T-helper 2 cell treated with Interferon-gamma antibody and Interleukin-4, amounts not matched to agents 5 μg/mL and 100 μg/mL, for 36 hours (primary cell): ENCODE measurements at regions not wholly inside any gene's neighbourhood (a gene's known extent, or its start where the extent isn't known, plus 50 kb on each side); places are given as distances from the start of the nearest gene placed in this dataset.

ENCODE experiments used
- DNase-seq: peaks from one replicate; pipeline ENCODE4 v3.0.0; 2021; ENCODE audit warnings: low spot score
- H3K27ac Mint-ChIP-seq: one replicate; pipeline ENCODE4 v1.8.0; 2021; ENCODE audit warnings: mild to moderate bottlenecking, mixed read lengths
- H3K27me3 Mint-ChIP-seq: one replicate; pipeline ENCODE4 v1.8.0; 2021; ENCODE audit warnings: low read depth, mixed read lengths
- H3K36me3 Mint-ChIP-seq: one replicate; pipeline ENCODE4 v1.8.0; 2021; ENCODE audit warnings: low read depth, mixed read lengths
- H3K4me1 Mint-ChIP-seq: one replicate; pipeline ENCODE4 v1.8.0; 2021; ENCODE audit warnings: low read depth, mixed read lengths
- H3K4me3 Mint-ChIP-seq: one replicate; pipeline ENCODE4 v1.8.0; 2022; ENCODE audit warnings: mild to moderate bottlenecking, moderate library complexity, mixed read lengths
- H3K9me3 Mint-ChIP-seq: one replicate; pipeline ENCODE4 v1.8.0; 2021; ENCODE audit warnings: mixed read lengths

GRCh38 chr9:13943176-13943575, 370.8 kb downstream of the NFIB start:
- Mint-ChIP-seq H3K27me3 (no peaks in the 10 kb centered on the region), H3K4me3 (no peak overlapping the region), H3K36me3 (no peaks in the 10 kb centered on the region), H3K27ac (no peak overlapping the region), H3K4me1 (no peaks in the 10 kb centered on the region), H3K9me3 (no peaks in the 10 kb centered on the region)
- DNase-seq = no peak

GRCh38 chr9:13942695-13943094, 371.2 kb downstream of the NFIB start:
- Mint-ChIP-seq H3K36me3 (no peaks in the 10 kb centered on the region), H3K27me3 (no peaks in the 10 kb centered on the region), H3K4me3 (no peak overlapping the region), H3K4me1 (no peaks in the 10 kb centered on the region), H3K9me3 (no peaks in the 10 kb centered on the region), H3K27ac (no peak overlapping the region)
- DNase-seq = peak; percentile 38

GRCh38 chr9:13942201-13942600, 371.7 kb downstream of the NFIB start:
- H3K4me3 Mint-ChIP-seq = no peak overlapping the region
- no peaks in the 10 kb centered on the region for H3K9me3 Mint-ChIP-seq
- no peak overlapping the region for H3K27ac Mint-ChIP-seq

GRCh38 chr9:13941714-13942113, 372.2 kb downstream of the NFIB start:
- Mint-ChIP-seq H3K36me3 (no peaks in the 10 kb centered on the region), H3K4me1 (no peaks in the 10 kb centered on the region), H3K27ac (no peak overlapping the region), H3K9me3 (no peaks in the 10 kb centered on the region), H3K27me3 (no peaks in the 10 kb centered on the region), H3K4me3 (no peak overlapping the region)
- DNase-seq = no peak

More at GRCh38 chr9:13942201-13942600, 371.7 kb downstream of the NFIB start:
- no peaks in the 10 kb centered on the region for H3K27me3 Mint-ChIP-seq
- H3K36me3 Mint-ChIP-seq = no peaks in the 10 kb centered on the region
- DNase-seq = no peak
- no peaks in the 10 kb centered on the region for H3K4me1 Mint-ChIP-seq

GRCh38 chr9:13939701-13940490, 374.0 kb downstream of the NFIB start:
- no peaks in the 10 kb centered on the region for H3K9me3 Mint-ChIP-seq
- no peaks in the 10 kb centered on the region for H3K4me1 Mint-ChIP-seq
- DNase-seq = no peak
- no peak overlapping the region for H3K4me3 Mint-ChIP-seq
- H3K36me3 Mint-ChIP-seq = no peaks in the 10 kb centered on the region
- H3K27me3 Mint-ChIP-seq = no peaks in the 10 kb centered on the region
- no peak overlapping the region for H3K27ac Mint-ChIP-seq

GRCh38 chr9:13939134-13939533, 374.8 kb downstream of the NFIB start:
- no peak overlapping the region for H3K27ac Mint-ChIP-seq
- H3K27me3 Mint-ChIP-seq = no peaks in the 10 kb centered on the region
- H3K4me3 Mint-ChIP-seq = no peak overlapping the region
- no peaks in the 10 kb centered on the region for H3K36me3 Mint-ChIP-seq
- H3K9me3 Mint-ChIP-seq = peaks cover under 1% of the 10 kb centered on the region
- DNase-seq = no peak
- no peaks in the 10 kb centered on the region for H3K4me1 Mint-ChIP-seq

- H3K4me1 Mint-ChIP-seq = no peaks in the 10 kb centered on the region
- H3K4me3 Mint-ChIP-seq = no peak overlapping the region
- no peaks in the 10 kb centered on the region for H3K27me3 Mint-ChIP-seq
- peaks cover 2% of the 10 kb centered on the region for H3K9me3 Mint-ChIP-seq
- no peaks in the 10 kb centered on the region for H3K36me3 Mint-ChIP-seq
- DNase-seq = no peak
- H3K27ac Mint-ChIP-seq = no peak overlapping the region
These were observed 379.5 kb downstream of the NFIB start for GRCh38 chr9:13934416-13934815.

- DNase-seq = no peak
- Mint-ChIP-seq H3K27ac (no peak overlapping the region), H3K4me1 (no peaks in the 10 kb centered on the region), H3K36me3 (no peaks in the 10 kb centered on the region), H3K9me3 (peaks cover 2% of the 10 kb centered on the region), H3K27me3 (no peaks in the 10 kb centered on the region), H3K4me3 (no peak overlapping the region)
These were observed 380.7 kb downstream of the NFIB start for GRCh38 chr9:13933268-13933656.

GRCh38 chr9:13932528-13933267, 381.2 kb downstream of the NFIB start:
- Mint-ChIP-seq H3K36me3 (no peaks in the 10 kb centered on the region), H3K4me1 (no peaks in the 10 kb centered on the region), H3K27me3 (no peaks in the 10 kb centered on the region), H3K27ac (no peak overlapping the region), H3K4me3 (no peak overlapping the region), H3K9me3 (peaks cover 2% of the 10 kb centered on the region)
- no peak for DNase-seq

- Mint-ChIP-seq H3K9me3 (peaks cover 6% of the 10 kb centered on the region), H3K27me3 (no peaks in the 10 kb centered on the region), H3K27ac (no peak overlapping the region), H3K4me1 (no peaks in the 10 kb centered on the region), H3K36me3 (no peaks in the 10 kb centered on the region), H3K4me3 (no peak overlapping the region)
- DNase-seq = no peak
These were observed 384.9 kb downstream of the NFIB start for GRCh38 chr9:13929013-13929412.

- Mint-ChIP-seq H3K36me3 (no peaks in the 10 kb centered on the region), H3K27me3 (no peaks in the 10 kb centered on the region), H3K27ac (no peak overlapping the region), H3K4me3 (no peak overlapping the region), H3K4me1 (no peaks in the 10 kb centered on the region), H3K9me3 (peaks cover 12% of the 10 kb centered on the region)
- DNase-seq = no peak
These were observed 390.6 kb downstream of the NFIB start for GRCh38 chr9:13923381-13923780.

GRCh38 chr9:13920557-13920956, 393.4 kb downstream of the NFIB start:
- Mint-ChIP-seq H3K27ac (no peak overlapping the region), H3K27me3 (no peaks in the 10 kb centered on the region), H3K4me3 (no peak overlapping the region), H3K4me1 (no peaks in the 10 kb centered on the region), H3K9me3 (peaks cover 14% of the 10 kb centered on the region), H3K36me3 (no peaks in the 10 kb centered on the region)
- DNase-seq = no peak

- peaks cover 14% of the 10 kb centered on the region for H3K9me3 Mint-ChIP-seq
- DNase-seq = no peak
- H3K4me1 Mint-ChIP-seq = no peaks in the 10 kb centered on the region
- H3K27ac Mint-ChIP-seq = no peak overlapping the region
- H3K4me3 Mint-ChIP-seq = no peak overlapping the region
- no peaks in the 10 kb centered on the region for H3K36me3 Mint-ChIP-seq
- H3K27me3 Mint-ChIP-seq = no peaks in the 10 kb centered on the region
These were observed 394.5 kb downstream of the NFIB start for GRCh38 chr9:13919401-13919800.

- DNase-seq = no peak
- Mint-ChIP-seq H3K4me1 (no peaks in the 10 kb centered on the region), H3K4me3 (no peak overlapping the region), H3K36me3 (no peaks in the 10 kb centered on the region), H3K9me3 (peaks cover 8% of the 10 kb centered on the region), H3K27ac (no peak overlapping the region), H3K27me3 (no peaks in the 10 kb centered on the region)
These were observed 396.4 kb downstream of the NFIB start for GRCh38 chr9:13917534-13917933.
